ENCODE measurements at regions not wholly inside any gene's neighbourhood (a gene's known extent, or its start where the extent isn't known, plus 50 kb on each side); places are given as distances from the start of the nearest gene placed in this dataset.

GRCh38 chr15:70504299-70504951, 258.9 kb downstream of the UACA start:
- DNase-seq = peak; percentile 18 to 76

- no peak for DNase-seq
These were observed 259.5 kb downstream of the UACA start for GRCh38 chr15:70503798-70504298.

GRCh38 chr15:70503073-70503745, 260.1 kb downstream of the UACA start:
- DNase-seq = no peak

GRCh38 chr15:70502529-70502928, 260.8 kb downstream of the UACA start:
- no peak for DNase-seq

- no peak for DNase-seq
These were observed 261.5 kb downstream of the UACA start for GRCh38 chr15:70501849-70502248.

GRCh38 chr15:70501121-70501727, 262.1 kb downstream of the UACA start:
- DNase-seq = no peak

- no peak for DNase-seq
These were observed 263.6 kb downstream of the UACA start for GRCh38 chr15:70499791-70500190.

GRCh38 chr15:70498096-70498626, 265.2 kb downstream of the UACA start:
- no peak for DNase-seq

- DNase-seq = no peak
These were observed 265.7 kb downstream of the UACA start for GRCh38 chr15:70497661-70498060.

- no peak for DNase-seq
These were observed 267.3 kb downstream of the UACA start for GRCh38 chr15:70495991-70496599.

- no peak for DNase-seq
These were observed 268.3 kb downstream of the UACA start for GRCh38 chr15:70494852-70495571.

- no peak for DNase-seq
These were observed 268.9 kb downstream of the UACA start for GRCh38 chr15:70494517-70494851.

GRCh38 chr15:70493787-70494516, 269.4 kb downstream of the UACA start:
- no peak for DNase-seq

- DNase-seq = no peak
These were observed 270.0 kb downstream of the UACA start for GRCh38 chr15:70493376-70493775.

GRCh38 chr15:70492240-70493177, 270.8 kb downstream of the UACA start:
- peak; percentile 78 to 88 for DNase-seq

- DNase-seq = no peak
These were observed 271.7 kb downstream of the UACA start for GRCh38 chr15:70491641-70492040.

GRCh38 chr15:70491201-70491621, 272.1 kb downstream of the UACA start:
- DNase-seq = no peak

GRCh38 chr15:70490838-70491155, 272.6 kb downstream of the UACA start:
- no peak for DNase-seq

- no peak for DNase-seq
These were observed 273.1 kb downstream of the UACA start for GRCh38 chr15:70490148-70490837.

Measured in bone marrow (tissue), 2 donors.